Chondrocyte (in vitro differentiated cells): ENCODE measurements at regions not wholly inside any gene's neighbourhood (a gene's known extent, or its start where the extent isn't known, plus 50 kb on each side); places are given as distances from the start of the nearest gene placed in this dataset.

Source experiments
- DNase-seq: peaks from one replicate; pipeline ENCODE4 v3.0.0; 2021; ENCODE audit warnings: mixed read lengths, low spot score
- H3K27ac Mint-ChIP-seq: one replicate; pipeline ENCODE4 v1.8.0; 2021; ENCODE audit warnings: mild to moderate bottlenecking, moderate library complexity, mixed read lengths; ENCODE audit not compliant: unreplicated experiment
- H3K27me3 Mint-ChIP-seq: 2 replicates; pipeline ENCODE4 v1.8.0; 2021; ENCODE audit warnings: low read depth, mixed read lengths
- H3K36me3 Mint-ChIP-seq: 2 replicates; pipeline ENCODE4 v1.8.0; 2021; ENCODE audit warnings: low read depth, mixed read lengths
- H3K4me1 Mint-ChIP-seq: 2 replicates; pipeline ENCODE4 v1.8.0; 2021; ENCODE audit warnings: low read depth, mild to moderate bottlenecking, mixed read lengths
- H3K4me3 Mint-ChIP-seq: one replicate; pipeline ENCODE4 v1.8.0; 2021; ENCODE audit warnings: mild to moderate bottlenecking, moderate library complexity, mixed read lengths; ENCODE audit not compliant: unreplicated experiment
- H3K9me3 Mint-ChIP-seq: 2 replicates; pipeline ENCODE4 v1.8.0; 2021; ENCODE audit warnings: low read depth, mixed read lengths
- CTCF ChIP-seq: fragments of 200-600 bp; sonication (generic); IDR thresholded peaks from 2 replicates; pipeline ENCODE4 v1.5.0; 2021; ENCODE audit warnings: antibody characterized with exemption, mild to moderate bottlenecking, moderate library complexity

GRCh38 chr11:82315093-82315492, 418.6 kb downstream of the FAM181B start:
- H3K27ac Mint-ChIP-seq, result no peak overlapping the region
- no peaks in the 10 kb centered on the region for H3K4me1 Mint-ChIP-seq
- no peak overlapping the region for H3K4me3 Mint-ChIP-seq
- DNase-seq, result no peak
- no peaks in the 10 kb centered on the region for H3K36me3 Mint-ChIP-seq
- H3K9me3 Mint-ChIP-seq, result no peaks in the 10 kb centered on the region
- peaks cover 13% of the 10 kb centered on the region for H3K27me3 Mint-ChIP-seq
- peak; percentile 34 for TF ChIP-seq CTCF

DNA sequence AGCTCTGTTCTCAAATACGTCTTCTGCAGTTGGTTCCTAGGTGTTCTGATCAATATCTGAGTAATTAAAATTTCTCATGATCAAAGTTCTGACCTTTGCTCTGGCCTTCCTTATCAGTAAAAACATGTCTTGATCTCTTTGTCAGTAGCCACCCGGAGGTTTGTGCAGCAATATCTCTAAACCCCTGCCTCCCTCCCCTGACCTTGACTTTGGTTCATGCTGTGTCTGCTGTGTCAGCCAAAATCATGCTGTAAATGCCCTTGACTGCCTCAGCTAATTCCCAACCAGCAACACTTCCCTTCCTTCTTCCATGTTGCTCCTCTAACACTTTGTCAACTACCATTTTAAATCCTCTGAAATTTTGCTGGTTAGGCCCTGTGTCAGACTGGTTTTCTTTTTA, 424.7 kb downstream of the FAM181B start:
- no peak for DNase-seq
- H3K4me1 Mint-ChIP-seq, result no peaks in the 10 kb centered on the region
- no peak for TF ChIP-seq CTCF
- no peak overlapping the region for H3K27ac Mint-ChIP-seq
- no peaks in the 10 kb centered on the region for H3K9me3 Mint-ChIP-seq
- peaks cover 4% of the 10 kb centered on the region for H3K27me3 Mint-ChIP-seq
- no peaks in the 10 kb centered on the region for H3K36me3 Mint-ChIP-seq
- no peak overlapping the region for H3K4me3 Mint-ChIP-seq

DNA sequence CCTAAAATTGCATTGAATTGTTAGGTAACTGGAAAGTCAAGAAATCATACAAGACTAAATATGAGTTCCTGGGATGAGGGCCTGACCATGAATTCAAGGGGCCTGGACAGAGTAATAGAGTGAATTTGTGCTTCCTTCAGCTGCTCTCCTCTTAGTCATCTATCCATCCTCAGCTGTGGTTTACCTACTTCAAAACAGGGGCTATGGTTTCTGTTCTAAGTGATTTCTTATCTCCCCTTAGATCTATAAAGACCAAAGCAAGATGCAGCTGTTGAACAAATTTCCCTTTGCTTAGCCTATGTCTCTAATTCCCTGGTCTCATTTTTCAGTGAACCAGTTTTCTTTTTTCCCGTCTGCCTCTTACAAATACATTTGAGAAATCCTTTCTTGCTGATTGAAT, 428.5 kb downstream of the FAM181B start:
- Mint-ChIP-seq H3K4me1 (no peaks in the 10 kb centered on the region), H3K4me3 (no peak overlapping the region), H3K27me3 (peaks cover 11% of the 10 kb centered on the region), H3K9me3 (no peaks in the 10 kb centered on the region), H3K36me3 (no peaks in the 10 kb centered on the region), H3K27ac (no peak overlapping the region)
- no peak for TF ChIP-seq CTCF
- DNase-seq, result no peak

DNA sequence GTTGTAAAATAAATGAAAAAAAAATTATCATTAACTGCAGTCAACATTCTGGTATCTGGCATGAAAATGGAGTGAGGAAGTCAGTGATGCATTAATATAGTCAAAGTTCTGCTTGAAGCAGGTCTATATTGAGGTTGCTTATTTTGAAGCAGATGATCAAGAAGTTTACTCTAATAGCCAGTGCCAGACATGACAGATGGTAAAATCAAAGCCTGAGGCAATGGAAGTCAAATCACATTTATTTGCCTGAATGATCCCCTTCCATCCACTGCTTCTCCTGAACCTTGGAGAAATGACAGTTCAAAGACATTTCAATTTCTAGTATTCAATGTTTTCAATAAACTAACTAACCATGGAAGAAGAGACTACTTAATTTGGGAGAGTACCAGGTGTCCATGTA, 430.0 kb downstream of the FAM181B start:
- Mint-ChIP-seq H3K9me3 (no peaks in the 10 kb centered on the region), H3K27ac (no peak overlapping the region), H3K27me3 (peaks cover 14% of the 10 kb centered on the region), H3K4me1 (no peaks in the 10 kb centered on the region), H3K36me3 (no peaks in the 10 kb centered on the region), H3K4me3 (no peak overlapping the region)
- DNase-seq, result no peak
- TF ChIP-seq CTCF, result no peak

GRCh38 chr11:82288471-82288870, 445.2 kb downstream of the FAM181B start:
- no peak for DNase-seq
- H3K36me3 Mint-ChIP-seq, result no peaks in the 10 kb centered on the region
- H3K27ac Mint-ChIP-seq, result no peak overlapping the region
- H3K9me3 Mint-ChIP-seq, result peaks cover 3% of the 10 kb centered on the region
- H3K27me3 Mint-ChIP-seq, result peaks cover 7% of the 10 kb centered on the region
- H3K4me1 Mint-ChIP-seq, result no peaks in the 10 kb centered on the region
- H3K4me3 Mint-ChIP-seq, result no peak overlapping the region
- no peak for TF ChIP-seq CTCF
